ENCODE measurements at regions not wholly inside any gene's neighbourhood (a gene's known extent, or its start where the extent isn't known, plus 50 kb on each side); places are given as distances from the start of the nearest gene placed in this dataset.

DNA sequence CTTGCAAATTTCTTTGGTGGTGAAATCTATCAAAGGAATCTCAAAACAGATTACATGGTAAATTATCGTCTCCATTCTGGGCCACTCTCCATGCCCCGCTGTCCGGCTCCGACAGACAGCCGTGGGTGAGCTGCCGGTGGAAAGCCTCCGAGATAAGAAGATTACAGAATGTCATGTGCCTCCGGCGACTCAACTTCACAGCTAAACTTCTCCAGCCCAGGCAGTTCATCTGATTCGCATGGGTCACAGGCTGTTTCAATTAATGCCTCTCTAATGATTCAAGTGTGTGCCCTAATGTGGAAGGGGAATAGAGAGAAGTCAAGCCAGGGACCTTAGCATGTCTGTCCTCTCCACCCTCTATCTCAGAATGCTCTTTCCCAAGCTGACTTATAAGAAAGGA lies 520.8 kb upstream of the ZFHX3 start:
- no peak for TF ChIP-seq CTCF (IDR thresholded peaks at IDR 0.05; ENCODE audit: extremely low read depth, insufficient read depth, missing control alignments)
- DNase-seq (ENCODE audit: low spot score) = no peak
- in situ Hi-C loops (cut with MboI; ENCODE audit: low pct_unique_long_range_greater_than_20kb, low sequenced_read_pairs, unreplicated experiment) = no loop called here

GRCh38 chr16:73565925-73566324 lies 518.0 kb upstream of the ZFHX3 start:
- TF ChIP-seq CTCF (IDR thresholded peaks at IDR 0.05; ENCODE audit: extremely low read depth, insufficient read depth, missing control alignments) = no peak
- in situ Hi-C loops (cut with MboI; ENCODE audit: low pct_unique_long_range_greater_than_20kb, low sequenced_read_pairs, unreplicated experiment) = no loop called here
- no peak for DNase-seq (ENCODE audit: low spot score)

DNA sequence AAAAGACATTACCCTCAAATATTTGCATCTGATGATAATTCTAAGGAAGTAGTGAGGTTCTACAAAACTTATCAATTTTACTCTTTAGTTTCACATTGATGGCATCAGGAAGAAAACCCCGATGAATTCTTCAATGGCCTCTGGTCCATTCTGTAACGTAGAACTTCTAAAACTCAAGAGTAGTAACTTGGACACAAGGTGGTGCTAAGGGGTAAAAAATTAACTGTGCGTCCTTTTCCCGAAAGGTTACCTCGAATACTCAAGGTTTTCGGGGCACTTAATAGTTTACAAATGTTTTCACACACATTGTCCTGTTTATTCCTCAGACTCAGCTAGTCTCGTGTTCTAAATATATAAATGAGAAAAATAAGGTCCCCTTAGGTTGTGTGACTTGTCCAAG lies 517.3 kb upstream of the ZFHX3 start:
- in situ Hi-C loops (cut with MboI; ENCODE audit: low pct_unique_long_range_greater_than_20kb, low sequenced_read_pairs, unreplicated experiment) = no loop called here
- TF ChIP-seq CTCF (IDR thresholded peaks at IDR 0.05; ENCODE audit: extremely low read depth, insufficient read depth, missing control alignments) = no peak
- no peak for DNase-seq (ENCODE audit: low spot score)

DNA sequence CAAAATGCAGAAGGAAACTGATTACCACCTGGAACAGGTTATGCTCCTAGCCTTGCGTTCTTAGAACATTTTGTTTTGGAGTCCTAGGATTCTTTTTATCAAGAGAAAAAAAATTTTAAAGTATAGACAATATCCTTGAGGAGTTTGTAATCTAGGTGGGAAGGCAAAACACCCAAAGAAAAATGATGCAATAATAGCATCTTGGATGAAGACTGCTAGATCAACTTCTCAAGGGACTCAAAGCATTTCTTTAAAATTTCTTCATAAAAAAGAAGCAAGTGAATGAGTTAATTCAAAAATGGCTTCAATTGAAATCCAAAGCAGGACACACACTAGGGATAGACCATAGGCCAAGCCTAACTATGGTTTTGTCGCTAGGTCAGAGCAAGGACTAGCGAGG lies 515.8 kb upstream of the ZFHX3 start:
- no peak for DNase-seq (ENCODE audit: low spot score)
- no peak for TF ChIP-seq CTCF (IDR thresholded peaks at IDR 0.05; ENCODE audit: extremely low read depth, insufficient read depth, missing control alignments)
- in situ Hi-C loops (cut with MboI; ENCODE audit: low pct_unique_long_range_greater_than_20kb, low sequenced_read_pairs, unreplicated experiment) = no loop called here

DNA sequence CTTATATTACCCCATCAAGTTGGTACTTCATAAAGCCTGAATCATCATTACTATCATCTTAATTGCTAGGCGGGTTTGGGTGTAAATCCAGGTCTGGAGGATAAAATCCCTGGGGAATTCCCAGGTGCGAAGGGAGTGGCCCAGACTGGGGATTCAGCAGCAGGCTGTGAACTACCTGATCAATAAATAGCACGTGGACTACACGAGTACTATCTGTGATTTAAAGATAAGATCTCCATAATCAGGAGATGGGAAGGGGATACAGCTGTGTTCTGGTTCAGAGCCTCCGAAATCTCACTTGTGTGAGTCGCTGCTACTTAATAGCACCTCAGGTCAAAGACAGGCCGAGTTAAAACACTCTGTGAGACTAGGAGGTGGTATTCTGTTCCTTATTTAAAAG lies 512.6 kb upstream of the ZFHX3 start:
- TF ChIP-seq CTCF (IDR thresholded peaks at IDR 0.05; ENCODE audit: extremely low read depth, insufficient read depth, missing control alignments) = no peak
- no peak for DNase-seq (ENCODE audit: low spot score)
- in situ Hi-C loops (cut with MboI; ENCODE audit: low pct_unique_long_range_greater_than_20kb, low sequenced_read_pairs, unreplicated experiment) = no loop called here

DNA sequence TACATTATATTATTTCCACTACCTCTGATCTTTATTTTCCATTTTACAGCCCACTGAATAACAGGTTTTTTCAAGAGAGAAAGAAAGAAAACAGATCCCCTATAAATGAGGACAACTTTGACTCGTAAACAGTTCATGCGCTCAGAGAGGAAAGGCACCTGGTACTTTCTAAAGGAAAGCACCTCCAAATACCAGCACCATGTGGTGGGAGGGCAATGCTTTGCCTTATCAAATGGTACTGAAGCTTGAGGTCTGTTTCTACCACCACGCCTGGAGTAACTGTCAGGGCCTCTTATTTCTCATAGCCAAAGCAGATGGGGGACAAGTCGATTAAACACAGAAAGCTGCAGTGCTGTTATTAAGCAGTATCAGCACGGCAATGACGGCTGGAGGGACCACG lies 510.3 kb upstream of the ZFHX3 start:
- TF ChIP-seq CTCF (IDR thresholded peaks at IDR 0.05; ENCODE audit: extremely low read depth, insufficient read depth, missing control alignments) = no peak
- in situ Hi-C loops (cut with MboI; ENCODE audit: low pct_unique_long_range_greater_than_20kb, low sequenced_read_pairs, unreplicated experiment) = no loop called here
- DNase-seq (ENCODE audit: low spot score) = no peak

Measured in GM13977 (cell line).